GM23248 (cell line): ENCODE measurements at regions not wholly inside any gene's neighbourhood (a gene's known extent, or its start where the extent isn't known, plus 50 kb on each side); places are given as distances from the start of the nearest gene placed in this dataset.

ENCODE experiments used
- EZH2 ChIP-seq: fragments of 200-600 bp; sonication (generic); IDR thresholded peaks from 2 replicates; pipeline ENCODE4 v1.6.1; 2018; ENCODE audit warnings: antibody characterized with exemption, mild to moderate bottlenecking; ENCODE audit not compliant: insufficient read depth, poor library complexity, severe bottlenecking
- EZH2phosphoT487 ChIP-seq: fragments of 200-600 bp; sonication (generic); IDR thresholded peaks from 2 replicates; pipeline ENCODE4 v1.6.1; 2018; ENCODE audit warnings: antibody characterized with exemption, moderate library complexity, mild to moderate bottlenecking, low read depth; ENCODE audit not compliant: insufficient read depth

DNA sequence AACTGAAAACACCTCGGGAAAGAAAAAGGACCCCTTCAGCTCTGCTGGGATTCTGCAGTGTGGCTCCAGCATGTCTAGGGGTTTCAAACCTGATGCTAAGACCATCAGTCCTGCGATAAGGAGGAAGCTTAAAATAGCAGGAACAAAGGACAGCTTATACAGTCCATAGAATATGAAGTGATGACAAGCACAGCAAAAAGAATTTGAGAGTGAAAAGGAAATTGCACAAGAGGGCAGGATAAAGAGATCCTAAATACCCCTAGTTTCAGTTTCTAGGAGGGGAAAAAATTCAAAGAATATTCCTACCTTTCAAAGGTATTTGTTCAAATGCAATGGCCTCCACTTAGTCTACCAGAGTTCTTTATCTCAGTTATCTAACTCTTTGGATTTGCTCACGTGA is 171.4 kb downstream of the TGFB2 start:
- no peak for TF ChIP-seq EZH2phosphoT487
- no peak for TF ChIP-seq EZH2
